Suppressor macrophage treated with lipopolysaccharide for 4 hours (primary cell): ENCODE measurements at regions not wholly inside any gene's neighbourhood (a gene's known extent, or its start where the extent isn't known, plus 50 kb on each side); places are given as distances from the start of the nearest gene placed in this dataset.

Source experiments
- DNase-seq: peaks from one replicate; pipeline ENCODE4 v3.0.0-alpha.2; 2020

DNA sequence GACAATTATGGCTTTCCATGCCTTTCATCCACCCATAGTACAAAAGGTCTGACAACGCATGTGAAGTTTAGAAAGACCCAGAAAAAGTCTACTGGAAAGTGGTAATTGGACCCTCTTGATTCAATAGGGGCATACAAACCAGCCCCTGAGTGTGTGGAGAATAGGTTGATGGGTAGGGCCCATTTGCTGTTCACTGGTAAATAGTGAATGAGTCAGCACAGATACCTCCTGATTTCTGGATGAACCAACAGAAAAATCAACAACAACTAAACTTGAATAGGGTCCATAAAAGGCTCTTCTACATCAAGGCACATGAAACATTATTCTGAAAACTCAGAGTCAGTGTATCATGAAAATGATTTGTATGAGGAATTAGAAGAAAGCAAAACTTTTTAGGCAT is 235.4 kb upstream of the SLC35B3 start:
- DNase-seq, result no peak

GRCh38 chr6:8664700-8665099 is 229.4 kb upstream of the SLC35B3 start:
- no peak for DNase-seq

DNA sequence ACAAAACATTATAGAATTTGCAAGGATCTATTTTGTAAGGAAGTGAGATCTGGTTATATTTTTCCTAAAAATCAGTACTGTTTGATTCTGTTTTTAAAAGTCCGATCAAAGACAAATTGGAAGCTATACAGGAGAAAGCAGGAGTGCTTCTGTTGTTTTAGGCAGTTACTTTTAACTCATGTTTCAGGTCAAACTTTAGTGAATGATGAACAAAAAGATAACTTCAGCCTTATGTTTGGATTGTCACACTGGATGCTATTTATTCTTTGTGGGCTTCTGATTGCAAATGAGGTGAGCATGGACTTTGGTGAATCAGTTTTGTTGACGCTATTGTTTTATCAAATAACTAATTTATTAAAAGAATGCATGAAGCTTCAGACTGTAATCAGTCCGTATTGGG is 228.7 kb upstream of the SLC35B3 start:
- no peak for DNase-seq

DNA sequence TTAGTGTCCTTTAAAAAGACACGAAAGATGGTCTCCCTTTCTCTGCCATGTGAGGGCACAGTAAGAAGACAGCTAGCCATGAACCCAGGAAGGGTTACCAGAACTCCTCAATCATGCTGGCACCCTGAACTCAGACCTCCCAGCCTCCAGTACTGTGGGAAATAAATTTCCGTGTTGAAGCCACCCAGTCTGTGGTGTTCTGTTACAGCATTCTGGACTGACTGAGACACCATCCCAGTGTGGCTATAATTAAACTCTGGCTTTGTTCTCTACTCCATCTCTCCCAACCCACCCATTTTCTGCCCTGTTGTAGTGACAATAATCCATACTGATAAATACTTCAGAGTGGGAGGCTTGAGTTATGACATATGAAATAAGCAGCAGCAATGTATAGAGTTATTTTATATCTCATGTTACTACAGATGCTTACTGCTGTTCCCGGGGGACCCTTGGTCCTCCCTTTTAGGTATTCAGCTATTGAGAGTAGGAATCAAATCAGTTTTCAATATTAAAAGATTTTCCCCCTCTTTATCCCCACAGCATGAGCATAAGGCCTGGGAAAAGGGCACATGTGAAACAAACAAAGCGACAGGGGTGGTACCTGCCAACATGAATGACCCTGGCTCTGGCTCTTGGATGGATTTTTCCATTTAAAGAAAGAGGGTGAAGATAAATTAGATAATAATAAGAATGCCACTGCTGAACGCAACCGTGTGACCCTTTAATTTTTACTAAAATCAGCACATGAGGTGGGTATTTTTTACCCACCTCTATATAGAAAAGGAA is 224.3 kb upstream of the SLC35B3 start:
- DNase-seq, result no peak

- DNase-seq, result no peak
These were observed 223.1 kb upstream of the SLC35B3 start for GRCh38 chr6:8658416-8658815.

GRCh38 chr6:8657522-8657921 is 222.2 kb upstream of the SLC35B3 start:
- DNase-seq, result no peak

- no peak for DNase-seq
These were observed 220.5 kb upstream of the SLC35B3 start for GRCh38 chr6:8655670-8656454.

GRCh38 chr6:8652710-8653109 is 217.4 kb upstream of the SLC35B3 start:
- no peak for DNase-seq

DNA sequence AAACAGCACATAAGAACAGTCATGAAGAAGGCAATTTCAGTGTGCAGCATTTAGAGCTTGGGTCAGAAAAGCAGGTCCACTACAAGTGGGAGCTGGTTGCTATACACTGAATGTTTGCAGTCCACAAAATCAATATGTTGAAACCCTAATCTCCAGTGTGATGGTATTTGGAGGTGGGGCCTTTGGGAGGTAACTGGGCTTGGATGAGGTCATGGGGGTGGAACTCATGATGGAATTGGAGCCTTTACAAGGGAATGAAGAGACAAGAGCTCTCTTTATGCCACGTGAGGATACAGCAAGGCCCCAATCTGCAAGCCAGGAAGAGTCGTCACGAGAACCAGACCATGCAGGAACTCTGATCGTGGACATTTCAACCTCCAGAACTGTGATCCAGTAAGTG is 216.7 kb upstream of the SLC35B3 start:
- DNase-seq, result no peak

- no peak for DNase-seq
These were observed 209.9 kb upstream of the SLC35B3 start for GRCh38 chr6:8645212-8645611.

DNA sequence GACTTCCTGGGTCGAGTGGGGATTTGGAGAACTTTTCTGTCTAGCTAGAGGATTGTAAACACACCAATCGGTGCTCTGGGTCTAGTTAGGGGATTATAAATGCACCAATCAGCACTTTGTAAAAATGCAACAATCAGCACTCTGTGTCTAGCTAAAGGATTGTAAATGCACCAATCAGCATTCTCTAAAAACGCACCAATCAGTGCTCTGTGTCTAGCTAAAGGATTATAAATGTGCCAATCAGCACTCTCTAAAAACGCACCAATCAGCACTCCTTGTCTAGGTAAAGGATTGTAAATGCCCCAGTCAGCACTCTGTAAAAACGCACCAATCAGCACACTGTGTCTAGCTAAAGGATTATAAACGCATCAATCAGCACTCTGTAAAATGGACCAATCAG is 209.0 kb upstream of the SLC35B3 start:
- no peak for DNase-seq

DNA sequence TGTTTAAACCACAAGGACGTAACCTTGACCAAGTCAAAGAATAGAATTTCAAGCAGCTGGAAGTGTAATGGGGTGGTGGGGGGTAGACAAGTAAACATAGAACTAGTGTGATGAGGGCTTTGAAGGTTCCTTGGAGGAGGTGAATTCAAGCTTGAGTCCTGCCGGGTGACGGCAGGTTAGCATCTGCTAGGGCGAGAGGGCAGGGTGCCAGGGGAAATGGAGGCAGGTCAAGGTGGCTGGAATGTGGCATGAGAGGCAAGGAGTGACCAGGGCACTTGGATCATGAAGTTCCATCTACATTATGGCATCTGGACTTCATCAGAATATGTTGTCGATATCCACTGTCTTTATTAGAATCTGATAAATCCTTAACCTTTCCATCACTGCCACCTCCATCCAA is 207.5 kb upstream of the SLC35B3 start:
- DNase-seq, result no peak

GRCh38 chr6:8642131-8642530 is 206.8 kb upstream of the SLC35B3 start:
- no peak for DNase-seq

- DNase-seq, result no peak
These were observed 204.7 kb upstream of the SLC35B3 start for GRCh38 chr6:8639928-8640649.

GRCh38 chr6:8637896-8638597 is 202.7 kb upstream of the SLC35B3 start:
- DNase-seq, result no peak

DNA sequence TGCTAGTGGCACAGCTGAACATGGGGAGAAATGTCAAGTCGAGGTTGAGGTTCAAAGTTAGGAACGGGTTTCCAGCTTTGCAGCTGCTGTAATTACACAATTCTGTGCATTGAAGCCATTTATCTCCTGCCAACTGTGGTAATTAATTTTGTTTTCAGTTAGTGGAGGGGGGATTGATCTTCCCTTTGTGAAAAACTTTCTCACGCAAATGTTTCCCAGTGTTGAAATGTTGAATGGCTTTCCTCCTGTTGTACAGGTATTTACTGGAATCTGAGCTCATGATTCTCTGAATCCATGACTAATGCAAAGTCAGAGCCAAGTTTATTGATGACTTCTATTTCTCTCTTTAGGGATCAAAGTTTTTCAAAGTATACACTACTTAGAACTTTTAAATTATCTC is 198.4 kb upstream of the SLC35B3 start:
- DNase-seq, result no peak

DNA sequence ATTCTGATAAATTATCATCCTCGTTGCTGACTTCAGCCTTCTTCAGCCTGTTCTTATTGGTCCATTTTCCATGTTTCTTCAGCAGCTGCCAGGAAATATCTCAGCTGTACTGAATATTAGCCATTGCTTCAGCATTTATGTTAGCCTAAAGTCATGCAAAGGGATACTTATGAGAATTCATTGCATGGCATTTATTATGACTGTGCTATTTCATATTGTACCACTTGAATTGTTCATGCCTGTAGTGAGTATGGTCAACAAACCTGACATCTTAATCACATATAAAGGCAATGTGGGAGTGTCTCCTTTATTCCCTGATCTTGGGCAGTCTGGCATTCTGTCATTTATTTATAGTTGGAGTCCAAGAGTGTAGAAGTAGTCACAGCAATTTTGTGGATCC is 193.4 kb upstream of the SLC35B3 start:
- no peak for DNase-seq

DNA sequence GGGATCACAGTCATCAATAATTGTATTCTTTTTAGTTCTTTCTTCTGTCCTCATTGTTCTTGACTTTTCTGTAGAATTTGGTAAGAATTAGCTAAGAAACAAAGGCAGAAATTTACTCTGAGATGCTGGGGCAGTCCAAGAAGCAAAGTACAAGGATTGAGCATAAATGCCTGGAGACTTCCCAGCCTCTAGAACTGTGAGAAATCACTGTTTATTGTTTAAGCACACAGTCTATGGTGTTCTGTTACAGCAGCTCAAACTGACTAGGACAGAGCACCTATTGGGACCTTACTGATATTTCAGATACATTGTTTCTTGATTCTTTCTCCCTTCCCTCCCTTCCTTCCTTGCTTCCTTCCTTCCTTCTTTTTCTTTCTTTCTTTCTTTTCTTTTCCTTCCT is 192.7 kb upstream of the SLC35B3 start:
- DNase-seq, result no peak

DNA sequence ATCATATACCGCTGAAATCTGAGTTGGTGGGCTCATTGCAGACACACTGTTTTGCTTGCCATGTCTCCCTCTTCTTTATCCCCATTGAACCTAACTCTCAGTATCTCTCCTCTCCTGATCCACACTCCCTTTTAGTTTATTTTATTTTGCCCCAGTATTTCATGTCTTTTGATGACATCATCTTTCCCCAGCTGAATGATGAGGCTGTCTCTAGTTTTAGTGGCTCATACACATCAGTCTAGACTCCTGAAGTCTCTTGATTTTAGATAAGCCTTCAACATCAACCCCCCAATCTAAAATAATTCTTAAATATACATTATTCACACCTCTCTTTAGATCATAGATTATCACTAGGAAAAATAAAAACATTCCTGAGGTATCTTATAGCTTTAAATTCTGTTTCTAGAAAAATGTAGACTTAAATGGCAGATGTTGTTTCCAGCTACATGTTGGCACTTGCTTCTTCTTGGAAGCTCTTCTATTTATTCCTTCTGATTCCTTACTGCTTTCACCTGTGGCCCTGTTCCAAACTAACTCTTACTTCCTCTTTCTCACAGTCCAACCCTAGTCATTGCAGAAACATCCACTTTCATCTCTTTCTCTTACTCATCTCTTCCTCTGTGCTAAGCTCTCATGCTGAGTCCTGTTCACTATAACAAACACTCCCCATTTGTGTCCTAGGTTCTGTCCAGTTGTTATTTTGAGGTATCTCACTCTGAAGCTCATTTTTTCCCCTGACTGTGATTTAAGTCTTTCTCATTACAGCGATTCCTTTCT is 191.9 kb upstream of the SLC35B3 start:
- DNase-seq, result no peak

- no peak for DNase-seq
These were observed 189.3 kb upstream of the SLC35B3 start for GRCh38 chr6:8624665-8625064.

- no peak for DNase-seq
These were observed 188.1 kb upstream of the SLC35B3 start for GRCh38 chr6:8623441-8623840.

DNA sequence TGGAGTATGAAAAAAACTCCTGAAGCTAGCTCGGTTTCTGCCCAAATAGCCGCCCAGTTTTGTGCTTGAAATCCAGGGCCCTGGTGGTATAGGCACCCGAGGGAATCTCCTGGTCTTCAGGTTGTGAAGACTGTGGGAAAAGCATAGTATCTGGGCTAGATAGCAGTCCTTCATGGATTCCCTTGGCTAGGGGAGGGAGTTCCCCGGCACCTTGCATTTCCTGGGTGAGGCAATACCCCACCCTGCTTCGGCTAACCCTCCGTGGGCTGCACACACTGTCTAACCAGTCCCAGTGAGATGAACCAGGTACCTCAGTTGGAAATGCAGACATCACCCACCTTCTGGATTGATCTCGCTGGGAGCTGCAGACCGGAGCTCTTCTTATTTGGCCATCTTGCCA is 184.5 kb upstream of the SLC35B3 start:
- no peak for DNase-seq
